ENCODE measurements at regions not wholly inside any gene's neighbourhood (a gene's known extent, or its start where the extent isn't known, plus 50 kb on each side); places are given as distances from the start of the nearest gene placed in this dataset.

DNA sequence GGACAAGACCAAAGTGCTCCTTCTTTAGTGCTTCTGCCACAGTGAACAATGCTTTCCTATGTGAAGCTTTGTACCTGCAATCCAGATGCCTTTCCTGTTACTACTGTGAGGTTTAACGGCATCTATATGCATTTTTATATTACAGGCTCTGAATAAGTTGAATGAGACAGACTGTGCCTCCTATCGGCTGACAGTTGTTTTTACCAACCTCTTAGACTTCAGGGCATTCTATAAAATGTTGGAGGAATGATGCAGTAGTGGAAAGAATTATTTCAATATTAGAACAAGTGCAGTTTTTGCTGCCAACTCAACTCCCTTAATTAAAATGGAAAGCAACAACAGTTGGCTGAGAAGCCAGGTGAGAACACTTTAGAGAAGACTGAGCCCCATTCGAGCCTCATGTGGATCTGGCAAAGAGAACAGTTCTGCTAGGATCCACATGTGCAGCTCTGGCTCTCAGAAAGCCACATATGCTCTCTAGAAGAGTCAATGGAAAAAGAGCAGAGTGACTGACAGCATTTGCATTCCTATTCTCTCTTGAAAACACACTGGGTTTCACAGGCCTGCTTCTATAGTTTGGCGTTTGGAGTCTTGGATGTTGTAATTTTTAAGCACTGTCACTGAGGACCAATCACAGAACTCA, 147.5 kb downstream of the LURAP1L start:
- no peak for DNase-seq
- ATAC-seq: no peak
- intact Hi-C loops (cut with DNase I, micrococcal nuclease): no loop called here

DNA sequence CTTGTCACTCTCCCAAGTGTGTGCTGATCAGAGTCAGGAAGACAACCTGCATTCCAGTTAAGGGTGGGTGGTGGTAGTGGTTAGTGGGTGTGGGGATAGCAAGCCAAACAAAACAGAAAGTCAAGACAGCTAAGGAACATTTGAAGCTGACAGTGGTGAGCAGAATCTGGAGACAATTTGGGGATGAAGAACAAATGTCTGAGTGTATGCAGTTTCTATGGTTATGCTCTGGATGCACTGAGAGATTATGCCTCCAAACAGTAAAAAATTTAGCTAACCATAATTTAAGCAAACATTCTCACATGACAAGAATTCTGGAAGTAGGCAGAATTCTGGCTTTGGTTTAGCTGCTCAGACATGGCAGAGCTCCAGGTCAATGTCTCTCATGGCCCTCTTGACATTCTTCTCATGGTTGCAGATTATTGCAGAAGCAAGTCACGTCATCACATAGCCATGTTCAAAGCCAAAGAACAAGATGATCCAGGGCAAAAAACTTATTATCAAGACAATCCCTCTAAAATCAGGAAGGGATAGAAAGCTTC, 148.7 kb downstream of the LURAP1L start:
- DNase-seq: no peak
- no peak for ATAC-seq
- intact Hi-C loops (cut with DNase I, micrococcal nuclease): no loop called here

DNA sequence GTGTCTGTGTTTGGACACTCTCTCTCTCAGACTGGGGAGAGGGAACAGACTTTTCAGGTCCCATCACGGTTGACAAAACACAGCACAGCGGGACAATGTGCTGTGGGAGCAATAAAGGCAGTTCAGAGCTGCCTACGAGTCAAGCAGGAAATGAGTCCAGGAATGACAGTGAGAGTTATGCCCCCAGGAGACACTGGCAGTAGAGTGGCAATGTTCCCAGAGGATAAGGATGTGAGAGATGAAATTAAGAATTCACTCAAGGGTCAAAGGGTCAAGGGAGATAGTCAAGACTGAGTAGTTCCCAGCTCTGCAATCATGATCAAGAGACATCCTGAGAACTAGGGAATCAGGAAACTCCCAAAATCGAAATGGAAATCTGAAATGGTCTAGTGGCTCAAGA, 156.1 kb downstream of the LURAP1L start:
- ATAC-seq: no peak
- intact Hi-C loops (cut with DNase I, micrococcal nuclease): no loop called here
- no peak for DNase-seq

DNA sequence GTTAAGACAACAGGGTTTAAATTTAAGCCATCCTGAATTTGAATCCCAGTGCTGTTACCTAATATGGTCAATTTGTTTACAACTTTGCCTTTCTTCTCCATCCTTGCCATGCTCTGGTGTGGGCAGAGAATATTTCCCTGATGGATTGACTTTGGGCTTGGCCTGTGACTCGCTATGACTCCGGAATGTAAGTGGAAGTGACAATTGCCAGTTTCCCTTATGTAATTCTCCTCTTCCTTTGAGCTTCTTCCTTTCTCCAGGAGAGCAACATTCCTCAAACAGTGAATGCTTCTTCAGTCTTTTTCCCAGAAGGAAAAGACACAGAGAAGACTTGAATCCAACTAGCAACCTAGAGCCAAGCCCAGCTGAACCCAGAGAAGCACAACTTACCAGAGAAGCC, 159.1 kb downstream of the LURAP1L start:
- DNase-seq: no peak
- intact Hi-C loops (cut with DNase I, micrococcal nuclease): no loop called here
- ATAC-seq: no peak

DNA sequence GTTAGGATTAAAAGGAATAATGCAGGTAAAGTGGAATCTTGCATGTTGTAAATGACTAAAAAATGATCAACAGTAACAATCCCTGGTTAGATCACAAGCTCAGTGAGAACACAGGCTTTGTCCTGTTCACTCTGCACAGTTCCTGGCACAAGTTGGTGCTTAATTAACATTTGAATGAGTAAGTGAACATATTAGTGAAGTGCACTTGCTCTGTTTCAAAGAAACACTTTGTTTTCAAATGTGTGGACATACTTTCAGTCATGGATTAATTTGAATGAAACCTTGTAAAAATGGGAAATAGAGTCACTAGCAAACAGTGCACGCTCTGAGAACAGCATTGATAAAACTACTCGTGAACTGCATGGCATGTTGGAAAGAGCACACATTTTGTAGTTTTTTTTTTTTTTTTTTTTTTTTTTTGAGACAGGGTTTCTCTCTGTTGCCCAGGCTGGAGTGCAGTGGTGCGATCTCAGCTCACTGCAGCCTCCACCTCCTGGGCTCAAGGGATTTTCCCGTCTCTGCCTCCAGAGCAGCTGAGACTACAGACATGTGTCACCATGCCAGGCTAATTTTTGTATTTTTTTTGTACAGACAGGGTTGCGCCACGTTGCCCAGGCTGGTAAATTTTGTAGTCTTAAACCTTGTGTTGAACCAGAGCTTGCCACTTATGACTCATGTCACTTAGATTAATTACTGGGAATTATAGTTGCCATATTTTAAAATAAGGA, 159.9 kb downstream of the LURAP1L start:
- ATAC-seq (no peak), DNase-seq (no peak)
- intact Hi-C loops (cut with DNase I, micrococcal nuclease): no loop called here

DNA sequence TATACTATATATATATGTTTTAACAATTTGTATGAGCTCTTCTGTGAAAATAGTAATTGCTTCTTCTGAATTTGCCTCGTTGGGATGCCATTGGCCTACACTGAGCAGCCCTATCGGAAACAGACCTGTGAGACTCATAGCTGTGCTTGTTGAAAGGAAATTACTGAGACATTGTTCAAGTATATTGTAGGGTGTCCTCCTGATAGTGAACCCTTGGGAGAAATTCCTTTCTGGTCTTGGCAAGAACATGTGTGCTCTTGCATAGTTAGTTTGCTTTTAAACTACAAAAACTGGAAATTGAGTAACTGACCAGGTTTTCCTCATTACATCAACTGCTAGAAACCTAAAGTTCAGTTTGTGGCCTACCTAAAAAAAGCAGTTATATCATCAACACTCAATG, 160.9 kb downstream of the LURAP1L start:
- DNase-seq (no peak), ATAC-seq (no peak)
- intact Hi-C loops (cut with DNase I, micrococcal nuclease): no loop called here

DNA sequence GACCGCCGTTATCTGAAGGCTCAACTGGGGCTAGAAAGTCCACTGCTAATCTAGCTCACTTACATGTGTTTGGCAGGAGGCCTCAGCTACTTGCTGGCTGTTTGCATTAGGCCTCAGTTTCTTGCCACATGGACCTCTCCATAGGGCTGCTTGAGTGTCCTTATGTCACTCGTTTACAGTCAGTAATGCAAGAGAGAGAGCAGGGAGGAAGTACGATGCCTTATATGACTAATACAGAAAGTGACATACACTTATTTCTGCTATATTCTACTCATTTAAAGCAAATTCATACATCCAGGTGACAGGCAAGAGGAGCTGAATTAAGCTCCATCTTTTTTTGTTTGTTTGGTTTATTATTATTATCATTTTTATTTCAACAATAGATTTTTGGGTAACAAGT, 179.6 kb downstream of the LURAP1L start:
- no peak for DNase-seq
- intact Hi-C loops (cut with DNase I, micrococcal nuclease): no loop called here
- ATAC-seq: no peak

DNA sequence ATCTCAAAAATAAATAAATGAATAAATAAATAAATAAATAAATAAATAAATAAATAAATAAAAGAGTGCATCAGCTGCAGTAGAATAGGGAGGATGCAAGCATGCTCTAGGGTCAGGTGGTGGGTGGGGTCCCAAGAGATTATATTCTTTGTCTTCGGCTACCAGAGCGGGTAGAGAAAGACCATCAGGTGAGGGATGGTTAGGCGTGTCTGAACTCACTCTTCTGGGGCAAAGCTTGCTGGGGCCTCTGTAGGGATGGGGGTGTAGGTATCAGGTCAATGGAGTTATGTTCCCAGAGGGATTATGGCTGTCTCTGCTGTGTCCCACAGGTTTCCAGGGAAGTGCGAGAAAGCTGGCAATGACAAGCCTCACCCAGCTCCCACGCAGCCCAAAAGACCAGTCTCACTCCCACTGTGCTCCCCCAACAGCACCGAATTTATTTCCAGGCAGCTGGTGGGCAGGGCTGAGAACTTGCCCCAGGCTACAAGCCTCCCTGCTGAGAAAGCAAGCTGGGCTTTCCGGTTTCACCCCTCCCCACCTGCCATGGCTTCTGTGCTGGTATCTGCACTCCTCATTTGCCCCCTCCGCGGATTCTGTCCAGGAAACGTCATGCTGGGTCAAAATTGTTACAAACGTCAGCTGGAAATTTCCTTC, 180.8 kb downstream of the LURAP1L start:
- DNase-seq: no peak
- intact Hi-C loops (cut with DNase I, micrococcal nuclease): no loop called here
- no peak for ATAC-seq

DNA sequence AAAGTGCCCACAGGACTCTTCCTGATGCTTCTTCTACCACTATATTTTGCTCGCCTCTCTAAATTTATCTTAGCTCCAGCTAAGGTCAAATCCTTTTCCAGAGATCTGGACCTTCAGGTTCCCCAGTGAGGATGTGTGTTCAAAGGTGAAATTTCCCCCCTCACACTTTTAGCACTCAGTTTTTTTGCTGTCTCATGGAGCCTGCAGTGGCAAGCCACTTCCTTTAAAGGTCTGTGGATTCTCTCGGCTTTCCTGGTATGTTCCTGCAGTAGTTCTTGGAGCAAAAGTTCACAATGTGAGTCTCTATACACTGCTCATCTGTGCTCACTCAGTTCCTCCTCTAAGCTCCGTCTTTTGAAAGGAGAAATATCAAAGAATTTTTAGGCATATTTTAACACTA, 181.4 kb downstream of the LURAP1L start:
- no peak for DNase-seq
- no peak for ATAC-seq
- intact Hi-C loops (cut with DNase I, micrococcal nuclease): no loop called here

DNA sequence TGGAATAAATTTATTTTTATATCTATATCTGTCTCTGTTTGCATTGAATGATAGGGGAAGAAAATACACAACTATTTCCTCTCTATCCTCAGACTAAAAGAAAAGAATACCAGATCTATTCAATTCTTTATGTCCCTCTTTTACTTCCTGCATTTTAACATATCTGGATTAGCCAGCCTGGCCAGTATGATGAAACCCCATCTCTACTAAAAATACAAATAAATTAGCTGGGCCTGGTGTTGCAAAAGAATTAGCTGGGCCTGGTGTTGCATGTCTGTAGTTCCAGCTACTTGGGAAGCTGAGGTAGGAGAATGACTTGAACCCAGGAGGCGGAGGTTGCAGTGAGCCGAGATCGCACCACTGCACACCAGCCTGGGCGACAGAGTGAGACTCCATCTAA, 182.0 kb downstream of the LURAP1L start:
- DNase-seq (no peak), ATAC-seq (no peak)
- intact Hi-C loops (cut with DNase I, micrococcal nuclease): no loop called here

DNA sequence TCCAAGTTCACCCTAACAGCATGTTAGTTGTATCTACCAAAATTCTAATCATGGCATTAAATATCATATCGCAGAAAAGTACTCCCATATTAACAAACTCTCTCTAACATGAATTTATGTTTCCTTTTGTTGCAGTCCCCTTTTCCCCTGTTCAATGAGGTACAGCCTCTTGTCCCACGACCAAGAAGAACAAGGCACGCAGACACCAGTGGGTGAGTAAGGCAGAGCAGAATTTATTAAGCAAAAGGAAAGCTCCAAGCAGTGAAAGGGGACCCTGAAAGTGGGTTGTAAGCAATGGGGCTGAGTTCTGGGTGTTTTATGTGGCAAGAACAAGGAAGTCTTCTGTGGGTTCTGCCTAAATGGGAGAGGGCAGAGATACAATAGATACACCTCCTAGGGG, 183.5 kb downstream of the LURAP1L start:
- ATAC-seq (no peak), DNase-seq (no peak)
- intact Hi-C loops (cut with DNase I, micrococcal nuclease): no loop called here

DNA sequence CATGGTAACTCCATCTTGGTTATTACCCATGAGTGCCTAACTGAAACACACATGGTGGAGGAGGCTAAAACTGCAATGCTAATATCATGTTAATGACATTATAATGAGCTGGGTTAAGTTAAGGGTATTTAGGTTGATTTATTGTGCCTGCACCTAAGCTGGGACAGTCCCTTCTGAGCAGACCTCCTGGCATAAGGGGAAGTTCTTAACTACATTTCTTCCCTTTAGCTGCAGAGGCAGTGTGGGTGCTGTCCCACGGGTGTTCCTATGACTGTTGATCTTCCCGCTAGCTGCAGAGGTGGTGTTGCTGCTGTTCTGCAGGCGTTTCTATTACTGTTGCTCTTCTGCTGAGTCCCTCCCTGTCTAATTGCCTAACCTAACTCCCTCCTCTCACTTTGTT, 183.9 kb downstream of the LURAP1L start:
- no peak for ATAC-seq
- DNase-seq: no peak
- intact Hi-C loops (cut with DNase I, micrococcal nuclease): no loop called here

DNA sequence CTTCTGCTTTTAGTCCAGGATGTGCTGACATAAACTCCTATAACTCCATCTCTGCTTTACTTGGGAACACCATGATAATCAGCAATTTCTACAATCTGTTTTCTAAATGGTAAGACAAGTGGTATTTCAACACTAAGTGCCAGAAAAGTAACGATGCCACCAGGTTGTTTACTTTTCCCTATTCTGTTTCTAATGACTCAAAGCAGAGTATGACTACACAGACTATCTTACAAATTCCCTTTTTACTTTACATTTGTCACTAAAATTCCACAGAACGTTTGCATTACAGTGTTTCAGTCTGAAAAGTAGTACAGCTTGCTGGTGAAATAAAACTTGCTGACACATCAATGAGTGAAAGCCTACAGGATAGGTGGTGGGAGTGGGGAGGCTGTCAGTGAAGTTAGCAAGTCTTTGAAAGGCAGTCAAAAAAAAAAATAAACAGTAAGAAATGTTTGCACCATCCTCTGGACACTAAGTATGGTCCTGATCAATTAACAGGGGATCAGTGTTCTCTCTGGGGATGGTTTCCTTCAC, 186.5 kb downstream of the LURAP1L start:
- intact Hi-C loops (cut with DNase I, micrococcal nuclease): no loop called here
- ATAC-seq (no peak), DNase-seq (no peak)

DNA sequence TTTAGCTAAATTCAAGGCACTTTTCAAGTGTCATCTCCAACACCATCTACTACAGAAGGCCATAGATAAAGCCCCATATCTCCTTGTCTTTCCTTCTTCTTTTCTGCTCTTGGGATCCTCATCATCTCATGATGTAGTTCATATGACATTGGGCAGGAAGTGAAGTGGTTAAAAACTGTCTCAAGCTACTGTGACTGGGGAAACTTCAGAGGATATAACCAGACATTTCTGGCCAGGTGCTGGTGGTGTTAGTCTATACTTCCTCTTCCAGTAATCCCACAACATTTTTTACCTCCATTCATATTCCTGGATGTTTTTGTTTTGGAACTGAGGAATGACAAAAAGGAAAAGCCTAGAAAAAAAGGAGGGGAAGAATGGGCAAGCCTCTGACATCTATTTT, 188.7 kb downstream of the LURAP1L start:
- intact Hi-C loops (cut with DNase I, micrococcal nuclease): no loop called here
- DNase-seq: no peak
- ATAC-seq: no peak

DNA sequence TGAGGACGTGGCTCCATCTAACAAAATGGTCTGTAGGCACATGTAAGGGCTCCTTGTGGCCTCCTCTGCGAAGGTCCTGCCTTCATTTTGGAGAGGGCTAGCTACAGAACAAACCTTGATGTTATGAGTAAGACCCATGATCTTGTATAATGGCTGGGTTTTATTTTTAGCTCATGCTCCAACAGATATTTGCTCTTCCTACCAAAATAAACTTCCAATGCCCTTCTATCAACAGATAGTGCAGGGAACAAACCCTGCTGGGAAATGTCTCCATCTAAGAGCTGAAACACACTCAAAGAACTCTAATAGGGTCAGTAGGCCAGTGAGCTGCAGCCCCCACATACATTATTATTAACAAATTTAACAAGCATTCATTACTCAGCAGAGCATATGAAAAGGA, 189.5 kb downstream of the LURAP1L start:
- no peak for ATAC-seq
- no peak for DNase-seq
- intact Hi-C loops (cut with DNase I, micrococcal nuclease): no loop called here

DNA sequence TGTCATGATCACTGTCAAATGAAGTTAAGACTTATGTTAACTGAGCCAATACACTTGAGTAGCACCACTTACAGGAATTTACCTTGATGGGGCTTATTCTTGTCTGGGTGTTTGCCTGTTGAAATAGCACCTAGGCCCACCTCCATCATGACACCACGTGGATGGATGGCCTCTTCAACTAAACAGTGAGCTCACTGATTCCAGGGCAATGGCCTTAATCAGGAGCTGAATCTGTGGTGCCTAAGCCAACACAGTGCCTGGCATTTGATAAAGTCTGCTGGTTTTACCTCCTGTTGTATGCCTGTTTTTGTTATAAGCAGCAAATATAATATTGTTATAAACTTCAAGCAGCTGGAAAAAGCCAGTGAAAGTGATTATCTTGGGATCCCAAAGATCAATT, 190.5 kb downstream of the LURAP1L start:
- ATAC-seq (no peak), DNase-seq (no peak)
- intact Hi-C loops (cut with DNase I, micrococcal nuclease): no loop called here

DNA sequence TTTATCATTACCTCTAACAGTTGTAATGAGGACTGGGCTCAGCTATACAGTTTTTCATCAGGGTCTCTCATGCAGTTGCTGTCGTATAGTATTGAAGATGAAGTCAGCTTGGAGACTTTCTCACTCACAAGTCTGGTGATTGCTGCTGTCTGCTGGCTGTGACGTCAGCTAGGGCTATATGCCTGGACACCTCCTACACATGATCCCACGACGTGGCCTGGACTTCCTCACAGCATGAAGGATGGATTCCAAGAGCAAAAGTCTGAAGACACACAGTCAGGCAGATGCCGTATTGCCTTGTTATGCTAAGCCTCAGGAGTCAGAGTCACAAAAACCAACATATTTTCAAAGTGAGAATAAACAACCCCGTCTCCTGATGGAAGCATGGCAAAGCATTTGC, 193.3 kb downstream of the LURAP1L start:
- DNase-seq (no peak), ATAC-seq (no peak)
- intact Hi-C loops (cut with DNase I, micrococcal nuclease): no loop called here

DNA sequence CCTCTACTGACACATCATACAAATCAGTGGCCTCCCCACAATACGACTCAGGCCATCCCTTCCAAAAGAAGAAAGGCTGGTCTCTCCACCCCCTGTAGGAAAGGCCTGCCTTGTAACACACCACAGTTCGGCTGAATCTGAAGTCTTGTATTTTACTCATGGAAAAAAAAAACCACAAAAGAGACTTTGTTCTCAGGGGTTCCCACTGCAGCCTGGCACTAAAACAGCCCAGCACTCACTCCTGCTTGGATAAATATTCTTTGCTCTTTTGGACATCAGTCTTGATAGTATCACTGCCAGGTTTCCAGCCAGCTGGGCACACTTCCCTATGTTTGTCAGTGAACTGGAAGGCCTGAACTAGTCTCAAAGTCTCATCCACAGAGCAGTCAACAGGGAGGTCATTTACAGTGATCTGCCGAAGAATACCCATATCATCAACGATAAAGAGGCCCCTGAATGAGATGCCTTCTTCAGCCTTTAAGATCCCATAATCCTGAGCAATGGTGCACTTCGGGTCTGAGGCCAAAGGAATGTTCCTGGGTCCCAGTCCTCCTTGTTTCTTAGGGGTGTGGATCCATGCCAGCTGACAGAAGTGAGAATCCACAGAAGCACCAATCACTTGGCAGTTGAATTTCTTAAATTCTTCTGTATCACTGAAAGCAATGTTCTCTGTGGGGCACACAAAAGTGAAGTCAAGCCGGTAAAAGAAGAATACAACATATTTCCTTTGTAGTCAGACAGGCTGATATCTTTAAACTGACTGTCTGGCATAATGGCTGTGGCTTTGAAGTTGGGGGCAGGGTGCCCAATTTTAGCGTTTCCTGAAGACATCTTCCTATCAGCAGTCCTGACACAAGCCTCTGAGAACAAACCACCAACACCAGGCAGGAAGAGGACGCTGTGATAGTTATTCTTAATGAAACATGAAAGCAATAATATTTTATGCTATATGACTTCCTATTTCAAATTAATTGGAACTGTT, 198.1 kb downstream of the LURAP1L start:
- peak in 1 of 2 donors; percentile 37 for DNase-seq
- intact Hi-C loops (cut with DNase I, micrococcal nuclease): no loop called here
- peak; percentile 45 for ATAC-seq

DNA sequence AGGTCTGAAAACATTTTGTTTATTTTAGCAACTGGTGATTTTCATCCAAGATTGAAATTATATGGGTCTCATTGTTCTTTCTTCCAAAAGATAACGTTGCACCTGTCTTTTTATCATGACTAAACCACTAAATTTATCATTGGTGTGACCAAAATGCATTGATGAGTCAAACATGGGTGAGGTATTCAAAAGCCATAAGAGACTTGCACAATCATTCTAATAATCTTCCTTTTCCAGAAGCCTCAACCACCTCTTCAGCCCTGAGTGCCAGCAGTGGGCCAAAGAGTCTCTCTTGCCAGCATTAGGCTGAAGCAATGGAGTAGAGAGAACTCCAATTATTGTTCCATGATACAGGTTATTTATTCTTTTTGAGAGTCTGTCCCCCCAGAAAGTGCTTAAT, 198.9 kb downstream of the LURAP1L start:
- intact Hi-C loops (cut with DNase I, micrococcal nuclease): no loop called here
- no peak for DNase-seq
- ATAC-seq: no peak

Data from left colon (tissue), 2 donors.